Kidney (tissue), 13 donors: ENCODE measurements at regions not wholly inside any gene's neighbourhood (a gene's known extent, or its start where the extent isn't known, plus 50 kb on each side); places are given as distances from the start of the nearest gene placed in this dataset.

Source experiments
- DNase-seq, 5 donors: peaks; one replicate each; pipeline ENCODE4 v3.0.0-alpha.2; 2013 to 2020
- FAIRE-seq: peaks from 2 replicates; lab custom pipeline; 2012; peaks lifted over from hg19 to GRCh38; lab: Jason Lieb, UNC
- H3K27ac ChIP-seq, 2 donors: one replicate each; pipeline ENCODE4 v1.7.0; 2013; ENCODE audit warnings: low read depth in 2 of 2, low read length in 2 of 2, inconsistent platforms in 1 of 2
- H3K27me3 ChIP-seq: one replicate; pipeline ENCODE4 v1.7.1; 2013; ENCODE audit warnings: low read length, inconsistent platforms; ENCODE audit not compliant: control insufficient read depth, insufficient read depth
- H3K36me3 ChIP-seq, 3 donors: one replicate each; pipeline versions ENCODE4 v1.7.0 to v1.7.1; 2013; ENCODE audit warnings: low read length in 3 of 3, control low read depth in 1 of 3, inconsistent platforms in 1 of 3; ENCODE audit not compliant: insufficient read depth in 3 of 3, control insufficient read depth in 2 of 3
- H3K4me1 ChIP-seq, 3 donors: one replicate each; pipeline versions ENCODE4 v1.7.0 to v1.7.1; 2013; ENCODE audit warnings: low read length in 3 of 3, inconsistent platforms in 1 of 3, low read depth in 1 of 3; ENCODE audit not compliant: control insufficient read depth in 2 of 3, insufficient read depth in 2 of 3
- H3K4me3 ChIP-seq, 3 donors: one replicate each; pipeline versions ENCODE4 v1.7.0 to v1.8.1; 2013; ENCODE audit warnings: low read length in 3 of 3, control low read depth in 1 of 3, inconsistent platforms in 1 of 3
- H3K9ac ChIP-seq, 3 donors: one replicate each; pipeline versions ENCODE4 v1.7.0 to v1.7.1; 2013; ENCODE audit warnings: low read length in 3 of 3, control low read depth in 1 of 3, inconsistent platforms in 1 of 3
- H3K9me3 ChIP-seq, 3 donors: one replicate each; pipeline versions ENCODE4 v1.7.0 to v1.7.1; 2013; ENCODE audit warnings: low read length in 3 of 3, control low read depth in 1 of 3, inconsistent platforms in 1 of 3; ENCODE audit not compliant: control insufficient read depth in 2 of 3, insufficient read depth in 1 of 3
- intact Hi-C: fragments of 100-400 bp; cut with DNase I; formaldehyde crosslinking; loops from one replicate; pipeline ENCODE4 v1.11.1; 2022
- TF ChIP-seq, protein P1 (sequence below): IDR thresholded peaks from 3 replicates; pipeline ENCODE4 v1.5.1; 2012; ENCODE audit warnings: mild to moderate bottlenecking, moderate library complexity, borderline replicate concordance; ENCODE audit not compliant: insufficient read depth; ENCODE audit errors: extremely low read depth
- donor health status: control.
- donor health status: control.
- donor health status: control.
- donor health status: control.
- donor health status: control.
- donor health status: DM: yes; HTN: yes; CAD: no.
- donor health status: Normal renal cell carcinoma (clear cell type).

DNA sequence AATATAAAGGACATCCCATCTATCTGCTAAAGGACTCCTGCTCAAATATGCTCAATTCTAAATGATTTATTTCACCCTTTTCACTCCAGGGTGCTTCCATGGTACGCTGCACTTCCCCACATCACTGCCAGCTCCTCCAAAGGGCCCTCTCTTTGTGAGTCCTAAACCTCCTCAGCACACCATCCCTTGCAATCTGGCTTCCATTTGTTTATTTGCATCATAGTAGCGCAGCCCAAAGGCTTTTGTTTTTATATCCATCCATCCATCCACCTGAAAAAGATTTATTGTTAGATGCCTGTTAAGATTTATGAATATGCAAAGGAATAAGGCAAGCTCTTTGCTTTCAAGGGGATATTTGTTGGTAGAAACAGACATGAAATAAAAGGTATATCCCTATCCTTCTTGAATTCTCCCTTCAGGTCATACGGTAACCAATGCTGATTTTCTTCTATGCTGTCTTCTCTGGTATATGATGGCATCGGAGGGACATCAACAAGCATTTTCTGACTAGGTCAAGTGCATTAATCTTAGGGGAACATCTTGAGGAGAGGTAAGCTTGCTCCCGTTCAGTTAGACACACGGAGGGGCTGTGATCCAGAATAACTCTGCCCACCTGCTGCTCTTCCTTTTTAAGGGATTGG is 397.6 kb downstream of the LIG4 start:
- DNase-seq (peak in 1 of 5 donors; percentile 19), FAIRE-seq (no peak)
- Histone ChIP-seq H3K4me1 (no peaks in the 10 kb centered on the region), H3K4me3 (no peak overlapping the region), H3K9ac (no peak overlapping the region), H3K36me3 (no peaks in the 10 kb centered on the region), H3K27ac (no peak overlapping the region), H3K27me3 (no peaks in the 10 kb centered on the region), H3K9me3 (no peaks in the 10 kb centered on the region)
- TF ChIP-seq, protein P1, sequence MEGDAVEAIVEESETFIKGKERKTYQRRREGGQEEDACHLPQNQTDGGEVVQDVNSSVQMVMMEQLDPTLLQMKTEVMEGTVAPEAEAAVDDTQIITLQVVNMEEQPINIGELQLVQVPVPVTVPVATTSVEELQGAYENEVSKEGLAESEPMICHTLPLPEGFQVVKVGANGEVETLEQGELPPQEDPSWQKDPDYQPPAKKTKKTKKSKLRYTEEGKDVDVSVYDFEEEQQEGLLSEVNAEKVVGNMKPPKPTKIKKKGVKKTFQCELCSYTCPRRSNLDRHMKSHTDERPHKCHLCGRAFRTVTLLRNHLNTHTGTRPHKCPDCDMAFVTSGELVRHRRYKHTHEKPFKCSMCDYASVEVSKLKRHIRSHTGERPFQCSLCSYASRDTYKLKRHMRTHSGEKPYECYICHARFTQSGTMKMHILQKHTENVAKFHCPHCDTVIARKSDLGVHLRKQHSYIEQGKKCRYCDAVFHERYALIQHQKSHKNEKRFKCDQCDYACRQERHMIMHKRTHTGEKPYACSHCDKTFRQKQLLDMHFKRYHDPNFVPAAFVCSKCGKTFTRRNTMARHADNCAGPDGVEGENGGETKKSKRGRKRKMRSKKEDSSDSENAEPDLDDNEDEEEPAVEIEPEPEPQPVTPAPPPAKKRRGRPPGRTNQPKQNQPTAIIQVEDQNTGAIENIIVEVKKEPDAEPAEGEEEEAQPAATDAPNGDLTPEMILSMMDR: no peak
- intact Hi-C loops: no loop called here

DNA sequence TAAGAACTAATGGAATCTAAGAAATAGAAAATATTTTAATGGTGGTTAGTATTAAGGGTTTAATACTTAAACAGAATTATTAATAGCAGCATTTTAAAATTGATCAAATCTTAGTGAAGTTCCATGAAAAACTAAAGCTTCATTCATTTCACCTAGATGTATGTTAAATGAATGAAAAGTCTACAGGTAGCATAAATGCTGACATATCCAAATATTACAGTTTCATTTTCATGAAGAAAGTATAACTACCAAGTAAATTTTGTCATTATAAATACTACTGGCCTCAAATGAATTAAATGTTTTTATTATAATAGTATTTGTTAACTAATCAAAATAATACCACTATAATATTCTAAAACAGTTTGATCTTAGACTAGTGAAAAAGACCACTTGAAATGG is 403.3 kb downstream of the LIG4 start:
- intact Hi-C loops: no loop called here
- Histone ChIP-seq H3K36me3 (no peaks in the 10 kb centered on the region), H3K9me3 (no peaks in the 10 kb centered on the region), H3K27me3 (no peaks in the 10 kb centered on the region), H3K4me1 (no peaks in the 10 kb centered on the region), H3K4me3 (no peak overlapping the region), H3K27ac (no peak overlapping the region), H3K9ac (no peak overlapping the region)
- TF ChIP-seq, protein P1: no peak
- DNase-seq (no peak), FAIRE-seq (no peak)

DNA sequence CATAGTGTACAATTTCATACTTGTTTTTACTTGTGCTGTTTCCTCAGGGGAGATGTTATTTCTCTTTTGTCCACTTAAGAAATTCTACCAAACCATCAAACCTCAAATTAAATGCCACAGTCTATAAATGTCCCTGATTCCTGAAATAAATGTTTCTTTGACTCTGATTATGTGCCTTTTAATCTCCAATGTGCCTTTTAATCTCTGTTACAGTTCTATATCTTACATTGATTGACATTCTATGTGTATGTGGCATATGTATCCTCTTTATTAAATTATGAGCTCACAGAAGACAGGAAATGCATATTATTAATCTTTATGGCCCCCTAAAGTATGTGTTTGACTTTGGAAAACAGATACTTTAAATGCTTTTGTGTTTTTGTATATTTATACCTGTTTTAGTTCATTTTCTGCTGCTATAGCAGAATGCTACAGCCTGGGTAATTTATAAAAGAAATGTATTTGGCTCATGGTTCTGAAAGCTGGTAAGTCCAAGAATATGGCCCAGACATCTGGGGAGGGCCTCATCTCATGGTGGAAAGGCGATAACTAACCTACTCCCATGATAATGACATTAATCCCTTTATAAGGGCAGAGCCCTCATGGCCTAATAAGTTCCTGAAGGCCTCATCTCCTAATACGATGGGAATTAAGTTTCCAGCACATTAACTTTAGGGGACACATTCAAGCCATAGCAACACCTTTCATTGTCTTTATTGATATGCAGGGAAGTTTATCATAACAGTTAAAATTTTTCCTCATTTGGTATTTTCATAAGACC is 403.9 kb downstream of the LIG4 start:
- intact Hi-C loops: no loop called here
- no peak for FAIRE-seq

More for the DNA sequence above, 403.9 kb downstream of the LIG4 start:
- Histone ChIP-seq H3K9me3 (no peaks in the 10 kb centered on the region), H3K4me3 (no peak overlapping the region), H3K4me1 (no peaks in the 10 kb centered on the region), H3K9ac (no peak overlapping the region), H3K27ac (no peak overlapping the region), H3K36me3 (no peaks in the 10 kb centered on the region), H3K27me3 (no peaks in the 10 kb centered on the region)
- TF ChIP-seq, protein P1: no peak
- no peak for DNase-seq
